DOHH2 (cell line): ENCODE measurements at regions not wholly inside any gene's neighbourhood (a gene's known extent, or its start where the extent isn't known, plus 50 kb on each side); places are given as distances from the start of the nearest gene placed in this dataset.

ENCODE experiments used
- H3F3A ChIP-seq: fragments of 200-600 bp; sonication (generic), shearing (Covaris generic); 2 replicates; pipeline ENCODE4 v1.6.0; 2016; ENCODE audit warnings: antibody characterized with exemption, mild to moderate bottlenecking; ENCODE audit not compliant: control insufficient read depth, insufficient read depth
- H3K27ac ChIP-seq: fragments of 200-600 bp; sonication (generic); 2 replicates; pipeline ENCODE4 v1.5.1; 2014; ENCODE audit warnings: low read depth, mild to moderate bottlenecking, low read length, moderate library complexity
- H3K27me3 ChIP-seq: fragments of 200-600 bp; sonication (generic); 2 replicates; pipeline ENCODE4 v1.6.1; 2014; ENCODE audit warnings: mild to moderate bottlenecking, low read length, mixed read lengths; ENCODE audit not compliant: control insufficient read depth
- H3K36me3 ChIP-seq: fragments of 200-600 bp; sonication (generic); 2 replicates; pipeline ENCODE4 v1.6.1; 2014; ENCODE audit warnings: mild to moderate bottlenecking, low read length, moderate library complexity, mixed read lengths; ENCODE audit not compliant: control insufficient read depth
- H3K4me1 ChIP-seq: fragments of 200-600 bp; sonication (generic); 2 replicates; pipeline ENCODE4 v1.6.1; 2014; ENCODE audit warnings: mild to moderate bottlenecking, low read length, mixed read lengths; ENCODE audit not compliant: control insufficient read depth
- H3K4me2 ChIP-seq: fragments of 200-600 bp; sonication (generic); 2 replicates; pipeline ENCODE4 v1.6.0; 2014; ENCODE audit warnings: mild to moderate bottlenecking, low read length, moderate library complexity
- H3K4me3 ChIP-seq: fragments of 200-600 bp; sonication (generic); 2 replicates; pipeline ENCODE4 v1.5.1; 2014; ENCODE audit warnings: mild to moderate bottlenecking, low read length, mixed read lengths
- H3K79me2 ChIP-seq: fragments of 200-600 bp; sonication (generic); 2 replicates; pipeline ENCODE4 v1.6.1; 2014; ENCODE audit warnings: mild to moderate bottlenecking, low read length, mixed read lengths; ENCODE audit not compliant: control insufficient read depth
- H3K9me2 ChIP-seq: fragments of 200-600 bp; sonication (generic); replicated peaks from 2 replicates; pipeline ENCODE4 v1.6.1; 2014; ENCODE audit warnings: mild to moderate bottlenecking, low read length, mixed read lengths; ENCODE audit not compliant: control insufficient read depth
- H3K9me3 ChIP-seq: fragments of 200-600 bp; sonication (generic); 2 replicates; pipeline ENCODE4 v1.6.1; 2014; ENCODE audit warnings: antibody characterized with exemption, low read length, mixed read lengths; ENCODE audit not compliant: control insufficient read depth, insufficient read depth
- H4K20me1 ChIP-seq: fragments of 200-600 bp; sonication (generic); 2 replicates; pipeline ENCODE4 v1.6.0; 2014; ENCODE audit warnings: low read depth, mild to moderate bottlenecking, antibody characterized with exemption, low read length, moderate library complexity; ENCODE audit not compliant: control insufficient read depth, insufficient read depth
- CTCF ChIP-seq: fragments of 200-600 bp; sonication (generic); IDR thresholded peaks from one replicate; pipeline ENCODE4 v1.5.1; 2014; ENCODE audit warnings: antibody characterized with exemption, mild to moderate bottlenecking, low read depth, low read length; ENCODE audit not compliant: poor library complexity, severe bottlenecking
- EZH2phosphoT487 ChIP-seq: fragments of 200-600 bp; sonication (generic); IDR thresholded peaks from 2 replicates; pipeline ENCODE4 v1.6.1; 2017; ENCODE audit warnings: borderline replicate concordance, mild to moderate bottlenecking, antibody characterized with exemption, low read length, moderate library complexity, mixed read lengths

GRCh38 chr4:160296476-160296875 is 1193.6 kb downstream of the RAPGEF2 start:
- Histone ChIP-seq H3K79me2 (no peaks in the 10 kb centered on the region), H3K9me2 (no peaks in the 10 kb centered on the region), H3K9me3 (no peaks in the 10 kb centered on the region), H3K4me2 (no peak overlapping the region), H3F3A (no peaks in the 10 kb centered on the region), H4K20me1 (no peaks in the 10 kb centered on the region), H3K4me1 (no peaks in the 10 kb centered on the region), H3K27me3 (no peaks in the 10 kb centered on the region), H3K36me3 (no peaks in the 10 kb centered on the region), H3K27ac (no peak overlapping the region), H3K4me3 (no peak overlapping the region)
- TF ChIP-seq CTCF: no peak
- no peak for TF ChIP-seq EZH2phosphoT487

DNA sequence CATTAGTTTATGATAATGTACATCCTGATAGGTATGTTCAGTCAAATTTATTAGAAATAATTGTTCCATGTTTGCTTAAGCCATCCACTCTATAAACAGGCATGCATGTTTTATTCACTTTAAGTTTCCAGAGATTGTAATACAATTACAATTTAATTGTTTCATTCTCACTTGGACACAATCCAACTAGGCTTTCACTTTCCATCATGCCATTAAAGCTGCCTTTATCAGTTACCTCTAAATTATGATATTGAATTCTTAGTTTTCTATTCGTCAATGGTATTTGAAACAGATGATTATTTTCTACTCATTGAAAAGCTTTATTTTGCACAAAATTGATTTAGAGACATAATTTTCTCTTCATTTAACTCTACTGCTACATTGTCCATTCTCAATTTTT is 1196.3 kb downstream of the RAPGEF2 start:
- Histone ChIP-seq H3K27me3 (no peaks in the 10 kb centered on the region), H3K4me1 (no peaks in the 10 kb centered on the region), H3K27ac (no peak overlapping the region), H3K4me2 (no peak overlapping the region), H4K20me1 (no peaks in the 10 kb centered on the region), H3K9me2 (no peaks in the 10 kb centered on the region), H3K79me2 (no peaks in the 10 kb centered on the region), H3F3A (no peaks in the 10 kb centered on the region), H3K9me3 (no peaks in the 10 kb centered on the region), H3K36me3 (no peaks in the 10 kb centered on the region), H3K4me3 (no peak overlapping the region)
- no peak for TF ChIP-seq EZH2phosphoT487
- no peak for TF ChIP-seq CTCF

GRCh38 chr4:160299608-160300007 is 1196.7 kb downstream of the RAPGEF2 start:
- no peak overlapping the region for H3K4me2 ChIP-seq
- TF ChIP-seq EZH2phosphoT487 (no peak), CTCF (no peak)
- no peaks in the 10 kb centered on the region for H3K4me1 ChIP-seq
- no peak overlapping the region for H3K27ac ChIP-seq
- no peaks in the 10 kb centered on the region for H3F3A ChIP-seq
- H3K9me2 ChIP-seq: no peaks in the 10 kb centered on the region
- no peaks in the 10 kb centered on the region for H3K36me3 ChIP-seq
- H4K20me1 ChIP-seq: no peaks in the 10 kb centered on the region
- H3K79me2 ChIP-seq: no peaks in the 10 kb centered on the region
- H3K9me3 ChIP-seq: no peaks in the 10 kb centered on the region
- no peaks in the 10 kb centered on the region for H3K27me3 ChIP-seq
- no peak overlapping the region for H3K4me3 ChIP-seq

- no peaks in the 10 kb centered on the region for H3K9me2 ChIP-seq
- H3K36me3 ChIP-seq: no peaks in the 10 kb centered on the region
- no peak overlapping the region for H3K4me3 ChIP-seq
Measured at GRCh38 chr4:160316036-160316435, 1213.2 kb downstream of the RAPGEF2 start.

More at GRCh38 chr4:160316036-160316435, 1213.2 kb downstream of the RAPGEF2 start:
- Histone ChIP-seq H3K27me3 (no peaks in the 10 kb centered on the region), H3K4me1 (no peaks in the 10 kb centered on the region), H3K79me2 (no peaks in the 10 kb centered on the region), H3K27ac (no peak overlapping the region), H3K9me3 (no peaks in the 10 kb centered on the region), H3F3A (no peaks in the 10 kb centered on the region), H3K4me2 (no peak overlapping the region), H4K20me1 (no peaks in the 10 kb centered on the region)
- TF ChIP-seq CTCF (no peak), EZH2phosphoT487 (no peak)
